ENCODE measurements at regions not wholly inside any gene's neighbourhood (a gene's known extent, or its start where the extent isn't known, plus 50 kb on each side); places are given as distances from the start of the nearest gene placed in this dataset.

DNA sequence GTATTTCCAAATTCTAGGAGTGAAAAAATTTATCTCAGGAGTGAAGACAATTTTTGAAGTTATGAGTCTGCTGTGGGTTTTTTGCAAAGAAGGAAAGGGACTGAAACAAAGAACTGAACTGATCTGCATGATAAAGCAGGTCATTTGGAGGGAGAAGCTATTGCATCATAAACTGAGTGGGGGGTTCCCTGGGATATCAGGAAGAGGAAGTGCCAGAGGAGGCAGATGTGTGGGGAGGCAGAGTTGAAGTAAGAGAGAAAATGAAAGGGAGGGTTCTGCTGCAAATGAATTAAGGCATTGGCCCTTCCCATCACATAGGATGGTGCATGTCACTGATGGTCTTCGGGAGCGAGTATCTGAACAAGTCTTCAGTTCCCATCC lies 379.2 kb downstream of the VPS13C start:
- DNase-seq = no peak

DNA sequence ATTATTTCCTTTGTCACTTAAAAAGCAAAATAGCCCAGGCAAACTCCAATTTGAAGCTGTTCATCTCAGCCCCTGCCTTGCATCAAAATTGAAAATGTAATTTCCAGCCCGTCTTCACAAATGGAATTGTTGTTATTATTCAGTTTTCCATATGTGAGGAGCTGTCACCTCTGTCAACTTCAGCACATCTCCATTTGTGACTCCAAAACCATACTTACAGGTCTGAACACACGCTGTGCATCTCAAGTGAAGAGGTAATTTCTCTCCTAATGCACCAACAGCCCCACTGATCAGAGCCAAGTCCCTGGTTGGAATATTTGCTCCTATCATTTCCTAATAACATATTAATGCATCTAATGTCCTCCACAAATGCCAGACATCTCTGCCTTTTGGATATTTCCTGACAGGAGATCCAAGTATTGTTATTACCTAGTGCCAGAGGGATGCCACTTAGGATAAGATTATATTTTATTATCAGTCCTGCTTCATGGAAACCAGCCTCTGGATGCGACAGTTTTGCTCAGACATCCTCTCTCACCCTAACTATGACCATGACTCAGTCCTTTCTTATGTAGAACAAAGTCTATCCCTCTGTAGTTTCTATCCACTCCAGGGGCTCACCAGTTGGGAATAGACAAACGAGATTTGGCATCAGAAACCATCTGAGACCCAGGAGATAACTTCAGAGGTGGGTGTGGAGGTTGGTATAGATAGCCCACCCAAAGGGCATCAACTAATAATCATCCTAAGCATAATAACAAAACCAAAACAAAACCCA lies 379.8 kb downstream of the VPS13C start:
- DNase-seq = no peak

DNA sequence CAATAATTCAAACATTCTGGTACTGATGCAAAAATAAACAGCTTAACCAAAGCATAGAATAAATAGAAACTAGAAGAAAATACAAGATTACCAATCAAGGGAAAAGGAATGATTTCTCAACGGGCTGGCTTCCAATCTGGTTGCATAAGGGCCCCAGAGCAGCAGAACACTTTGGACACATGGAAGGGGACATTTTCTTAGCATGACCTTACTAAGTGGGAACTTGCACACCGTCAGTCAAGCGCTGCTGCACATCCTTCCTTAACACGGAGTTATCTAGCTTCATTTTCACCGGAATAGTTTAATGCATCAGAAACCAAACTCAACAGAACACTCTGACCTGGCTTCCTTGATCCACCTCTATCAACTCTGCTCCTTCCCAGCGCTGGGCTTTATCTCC lies 388.5 kb downstream of the VPS13C start:
- DNase-seq = no peak

DNA sequence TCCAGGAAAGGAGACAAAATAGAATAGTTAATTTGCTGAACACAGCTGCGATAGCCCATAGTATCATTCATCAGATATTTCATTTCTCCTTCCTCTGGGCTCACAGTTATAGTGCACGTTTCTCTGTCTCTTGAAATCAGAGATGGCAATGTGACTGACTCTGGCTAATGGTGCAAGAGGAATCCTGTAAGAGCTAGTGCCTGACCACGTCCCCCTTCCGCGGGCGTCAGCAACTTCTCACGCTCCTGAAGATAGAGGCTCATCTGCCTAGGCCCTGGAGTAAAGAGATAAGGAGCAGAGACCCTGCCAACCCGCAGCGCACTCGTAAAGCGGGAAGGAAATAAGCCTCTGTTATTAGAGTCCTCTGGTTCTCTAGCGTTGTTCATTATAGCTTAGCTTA lies 391.8 kb downstream of the VPS13C start:
- no peak for DNase-seq

DNA sequence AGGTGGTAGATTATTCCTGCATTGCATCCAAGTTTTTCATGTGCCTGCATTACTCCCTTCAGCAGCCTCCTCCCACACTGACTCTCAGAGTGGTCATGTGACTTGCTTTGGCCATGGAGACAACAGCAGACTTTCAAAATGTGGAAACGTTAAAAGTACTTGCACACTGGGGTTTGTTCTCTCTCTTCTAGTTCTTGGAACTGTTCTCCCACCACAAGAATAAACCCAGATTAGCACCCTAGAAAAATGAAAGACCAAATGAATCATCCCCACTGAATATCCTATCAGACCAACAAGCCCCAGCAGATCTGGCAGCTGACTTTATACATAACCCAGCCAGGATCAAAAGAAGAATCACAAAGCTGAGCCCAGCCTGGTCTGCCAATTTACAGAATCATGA lies 398.5 kb downstream of the VPS13C start:
- no peak for DNase-seq

DNA sequence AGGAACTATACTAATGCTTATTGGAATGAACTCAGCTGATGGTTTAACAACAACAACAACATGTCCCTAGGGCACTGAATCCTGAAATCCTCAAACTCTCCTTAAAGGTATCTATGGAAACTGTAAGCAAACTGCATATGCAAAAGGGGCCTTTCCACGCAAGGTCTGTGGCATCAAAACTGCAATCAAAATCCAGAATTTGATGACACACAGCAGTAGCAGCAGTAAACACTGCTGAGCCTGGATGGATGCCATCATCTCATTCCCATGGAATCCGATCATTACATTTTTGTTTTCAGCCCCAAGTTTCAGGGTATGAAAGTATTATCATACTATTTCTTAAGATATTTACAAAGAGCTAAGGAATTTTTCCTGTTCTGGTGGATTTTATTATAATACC lies 399.7 kb downstream of the VPS13C start:
- no peak for DNase-seq

DNA sequence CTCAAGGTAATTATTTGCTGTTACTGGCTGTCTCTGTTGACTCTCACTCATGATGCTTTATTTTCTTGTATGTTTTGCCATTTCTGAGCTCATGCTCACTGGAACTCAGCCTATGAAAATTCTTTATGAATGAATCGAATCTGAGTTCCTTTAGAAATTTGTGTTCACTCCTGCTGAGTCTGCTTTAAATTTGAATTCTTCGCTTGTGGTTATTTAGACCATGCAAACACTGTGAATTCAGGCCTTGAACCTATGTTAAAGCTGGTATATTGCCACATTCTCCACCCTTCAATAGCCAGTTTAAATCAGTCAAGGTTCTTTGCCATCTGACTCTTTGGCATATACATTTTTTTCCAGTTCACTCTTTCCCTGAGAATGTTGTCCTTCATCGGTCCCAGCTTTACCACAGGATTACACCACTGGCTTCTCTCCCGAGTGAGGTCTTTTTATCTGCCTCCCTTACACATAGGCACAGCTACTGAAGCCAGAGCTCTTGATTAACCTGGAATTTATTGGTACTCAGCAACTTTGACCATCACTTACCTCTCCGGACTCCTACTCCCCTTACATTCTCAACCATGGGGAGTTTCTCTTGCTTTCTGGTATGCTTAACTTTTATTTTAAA lies 400.6 kb downstream of the VPS13C start:
- DNase-seq = no peak

DNA sequence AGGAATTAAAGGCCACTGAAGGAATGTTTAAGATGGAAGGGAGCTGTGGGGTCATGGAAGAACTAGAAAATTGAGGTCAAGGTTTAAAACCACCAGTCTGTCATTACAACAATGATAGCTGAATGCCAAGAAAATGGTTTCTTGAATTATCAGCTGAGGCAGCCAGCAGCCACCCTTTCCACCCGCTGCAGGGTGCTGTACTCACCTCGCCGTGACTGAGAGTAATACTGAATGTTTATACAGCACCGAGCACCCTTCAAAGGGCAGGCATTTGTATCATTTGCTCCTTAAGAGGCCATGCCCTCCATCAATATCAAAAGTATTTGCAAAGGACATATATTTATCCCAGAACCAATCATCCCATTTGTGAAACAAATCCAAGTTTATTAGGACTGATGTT lies 402.8 kb downstream of the VPS13C start:
- DNase-seq = no peak

DNA sequence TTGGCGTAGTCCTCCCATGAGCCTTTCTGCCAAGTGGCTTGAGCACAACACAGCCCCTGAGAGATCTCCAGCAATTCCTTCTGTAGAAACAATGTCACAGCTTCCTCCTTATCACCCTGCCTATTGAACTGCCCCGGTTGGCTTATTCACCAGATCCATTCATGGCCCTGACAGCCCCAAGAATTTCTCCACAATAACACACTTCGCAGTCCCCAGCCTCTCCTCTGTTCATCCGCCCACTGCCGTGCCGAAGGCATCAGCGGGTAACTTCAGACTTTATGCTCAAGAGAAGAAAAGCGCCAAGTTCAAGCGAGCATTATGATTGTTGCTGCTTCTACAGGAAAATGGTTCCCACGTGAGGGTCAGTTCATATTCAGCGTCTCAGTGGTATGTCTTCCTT lies 403.9 kb downstream of the VPS13C start:
- DNase-seq = no peak

DNA sequence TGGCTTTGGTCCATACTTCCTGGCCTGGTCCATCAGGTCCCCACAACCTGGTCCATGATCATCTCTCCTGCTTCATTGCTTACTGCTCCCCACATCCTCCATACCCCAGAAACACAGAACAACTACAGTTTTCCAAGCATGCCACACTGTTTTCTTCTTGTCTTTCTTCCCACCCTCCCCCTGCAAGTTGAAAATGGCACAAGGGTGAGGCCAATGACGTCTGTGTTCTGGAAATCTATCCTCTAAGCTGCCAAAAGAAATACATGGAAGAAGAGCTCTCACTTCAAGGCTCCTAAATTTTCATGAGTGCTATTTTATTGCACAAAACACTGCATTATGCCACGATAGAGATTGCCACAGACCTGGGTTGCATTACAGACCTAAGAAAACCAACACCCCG lies 404.4 kb downstream of the VPS13C start:
- no peak for DNase-seq

DNA sequence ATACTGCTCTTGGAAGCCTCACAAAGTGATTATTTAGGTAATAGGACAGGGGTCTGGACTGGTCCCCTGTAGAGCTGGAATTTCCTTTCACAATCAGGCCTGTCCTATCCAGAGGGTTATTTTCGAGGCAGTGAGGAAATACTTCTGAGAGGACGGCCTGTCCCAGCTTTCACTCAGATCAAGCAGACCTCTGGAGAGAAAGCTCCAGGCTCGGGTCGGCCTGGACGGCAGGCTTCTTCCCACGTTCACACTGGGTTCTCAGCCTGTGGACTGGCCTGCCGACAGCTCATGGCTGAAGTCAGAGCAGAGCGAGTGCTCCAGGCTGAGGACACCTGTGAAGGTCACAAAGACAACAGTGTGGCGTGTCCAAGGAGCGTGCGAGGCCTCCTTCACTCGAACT lies 405.3 kb downstream of the VPS13C start:
- no peak for DNase-seq

DNA sequence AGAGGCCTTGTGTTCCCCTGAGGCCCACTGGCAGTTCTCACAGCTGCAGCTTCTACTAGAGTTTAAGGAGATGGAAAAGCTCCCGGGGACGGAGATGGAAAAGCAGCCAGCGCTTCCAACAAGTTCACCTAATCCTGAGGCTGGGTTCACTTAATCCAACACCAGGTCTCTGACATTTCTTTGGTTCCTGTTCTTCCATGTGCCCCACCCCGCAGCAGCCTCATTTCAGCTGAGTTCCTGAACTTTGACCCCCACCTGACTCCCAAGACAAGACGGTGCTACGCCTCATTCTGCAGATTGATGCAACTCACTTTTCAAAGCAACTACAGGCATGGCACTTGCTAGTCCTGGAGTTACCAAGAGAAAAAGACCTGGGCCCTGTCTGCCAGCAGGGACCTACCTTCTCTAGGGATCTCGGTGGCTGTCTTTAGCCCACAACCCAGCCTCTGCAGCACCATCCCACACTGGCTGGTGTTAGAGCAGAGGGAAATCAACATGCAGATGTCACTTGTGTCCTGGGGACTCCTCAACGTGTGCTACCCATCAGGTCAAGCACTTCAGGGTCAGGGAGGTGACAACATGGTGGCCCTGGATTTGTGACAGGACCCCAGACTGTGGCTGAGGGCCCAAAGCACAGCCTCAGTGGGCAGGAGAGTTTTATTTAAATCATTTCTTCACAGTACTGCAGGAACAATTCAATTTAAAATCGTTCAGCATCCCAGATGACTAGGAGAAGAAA lies 406.1 kb downstream of the VPS13C start:
- no peak for DNase-seq

DNA sequence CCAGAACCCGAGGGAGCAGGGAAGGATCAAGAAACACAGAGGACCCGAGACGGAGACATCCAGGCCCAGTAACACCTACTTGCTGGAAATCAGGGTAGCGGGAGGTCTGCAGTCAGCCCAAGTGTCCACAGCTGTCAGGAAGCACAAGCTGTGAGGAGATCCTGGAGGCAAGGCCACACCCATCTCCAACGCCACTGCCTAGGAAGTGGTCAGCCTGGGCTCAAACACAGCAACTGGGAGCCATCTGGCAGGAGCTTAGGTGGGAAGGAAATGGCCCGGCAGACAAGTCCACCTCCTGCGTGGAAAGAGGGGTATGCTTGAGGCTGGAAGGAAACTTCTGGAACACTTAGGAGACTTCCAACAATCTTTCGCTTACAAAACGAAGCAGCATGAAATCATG lies 407.1 kb downstream of the VPS13C start:
- no peak for DNase-seq

DNA sequence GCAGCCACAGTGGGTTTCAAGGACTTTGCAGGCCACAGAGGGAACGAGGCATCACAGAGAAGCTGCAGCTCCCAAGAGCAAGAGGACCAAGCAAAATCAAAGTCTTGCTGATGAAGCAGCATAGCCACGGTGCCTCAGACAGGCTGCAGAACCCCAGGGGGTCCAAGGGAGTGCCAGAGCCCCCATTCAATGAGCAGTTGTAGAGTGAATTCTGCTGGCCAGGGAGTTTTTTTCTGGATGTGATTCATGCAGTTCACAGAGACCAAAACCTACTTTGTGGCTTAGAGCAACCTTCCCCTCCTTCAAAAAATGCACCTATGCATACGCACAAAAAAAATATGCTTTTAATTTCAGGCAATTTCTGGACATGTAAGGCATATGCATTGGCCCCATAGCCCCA lies 409.0 kb downstream of the VPS13C start:
- DNase-seq = no peak

DNA sequence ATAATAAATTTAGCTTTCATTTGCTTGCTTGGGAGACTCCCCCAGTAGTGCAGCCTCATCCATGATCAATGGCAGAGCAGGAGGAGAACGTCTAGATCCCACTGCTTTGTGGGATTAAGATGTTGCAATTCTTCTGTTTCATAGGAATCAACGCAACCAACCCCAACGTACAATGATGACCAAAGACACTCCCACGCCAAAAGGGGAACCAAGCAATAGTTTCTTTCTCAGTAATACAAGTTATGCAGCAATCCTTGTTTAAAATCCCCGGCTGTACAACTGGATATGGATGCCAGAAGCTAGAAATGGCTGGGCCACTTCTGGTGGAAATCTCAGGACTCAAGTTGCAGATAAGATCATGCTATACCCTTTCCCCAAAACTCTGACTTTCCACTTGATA lies 411.2 kb downstream of the VPS13C start:
- no peak for DNase-seq

DNA sequence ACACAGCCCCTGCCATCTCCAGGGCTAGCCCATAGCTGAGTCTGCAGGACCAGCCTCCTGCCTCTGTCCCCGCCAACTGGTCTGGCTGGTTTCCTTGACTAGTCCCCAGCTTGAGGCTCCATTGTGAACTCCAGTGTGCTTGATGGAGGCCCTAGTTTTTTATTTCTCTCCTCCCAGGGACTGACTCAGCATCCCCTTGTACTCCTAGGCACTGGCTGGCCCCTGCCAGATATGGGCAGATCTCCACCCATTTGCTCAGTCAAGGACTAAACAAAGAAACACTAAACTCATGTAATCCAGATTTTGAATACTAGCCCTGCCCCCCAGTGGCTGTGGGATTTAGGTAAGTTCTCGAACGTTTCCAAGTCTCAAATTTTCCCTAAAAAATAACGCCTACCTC lies 415.4 kb upstream of the RORA start:
- no peak for DNase-seq

DNA sequence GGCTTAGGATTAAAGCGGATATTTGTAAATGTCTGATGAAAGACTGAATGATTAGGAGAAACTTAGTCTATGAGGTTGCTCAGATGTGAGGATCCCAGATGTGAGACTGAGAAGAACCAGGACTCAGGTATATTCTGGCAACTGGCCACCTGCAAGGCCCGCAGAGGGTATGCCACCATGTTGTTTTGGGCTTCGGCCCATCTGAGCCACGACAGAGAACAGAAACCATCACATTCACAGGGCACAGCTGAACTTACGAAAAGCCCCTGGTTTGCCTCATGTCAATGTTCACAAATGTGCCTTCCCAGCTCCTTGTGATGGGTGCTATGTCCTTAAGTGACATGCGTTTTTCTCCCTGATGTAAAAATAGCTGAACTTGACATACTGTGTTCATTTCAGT lies 412.5 kb upstream of the RORA start:
- DNase-seq = no peak

DNA sequence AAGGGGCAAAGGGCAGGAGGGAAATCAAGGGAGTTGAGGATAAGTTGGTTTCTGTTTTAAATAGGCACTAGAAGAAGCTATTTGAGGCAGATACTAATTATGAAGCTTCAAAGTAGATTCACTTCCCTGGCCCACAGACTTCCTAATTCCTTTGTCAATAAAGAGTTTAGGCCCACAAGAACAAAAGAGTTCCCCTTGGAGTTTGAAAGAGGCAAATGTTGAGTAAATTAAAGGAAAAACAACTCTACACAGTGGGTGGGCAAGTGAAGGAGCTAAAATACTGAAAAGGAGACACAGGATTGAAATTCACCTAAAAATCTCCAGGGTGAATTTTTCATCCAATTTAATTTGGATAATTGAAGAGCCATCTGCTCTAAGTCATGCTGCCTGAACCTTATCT lies 411.7 kb upstream of the RORA start:
- DNase-seq = no peak

DNA sequence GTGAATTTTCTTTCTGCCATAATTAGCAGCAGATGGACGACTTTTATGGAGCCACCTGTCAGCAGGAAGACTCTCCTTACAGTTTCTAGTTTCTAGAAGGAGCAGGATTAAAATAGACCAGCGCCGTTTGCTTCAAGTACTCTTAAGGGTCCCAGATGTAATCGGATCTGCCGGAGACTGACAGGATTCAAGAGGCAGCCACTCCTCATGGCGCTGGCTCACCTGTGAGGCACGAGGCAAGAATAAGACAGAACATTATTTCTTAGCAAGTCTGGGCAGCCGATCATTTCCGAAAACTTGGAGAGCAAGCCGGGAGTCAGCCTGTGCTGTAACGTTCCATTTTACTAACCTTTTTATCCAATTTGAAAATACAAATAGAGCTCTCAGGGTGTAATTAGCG lies 410.4 kb upstream of the RORA start:
- no peak for DNase-seq

DNA sequence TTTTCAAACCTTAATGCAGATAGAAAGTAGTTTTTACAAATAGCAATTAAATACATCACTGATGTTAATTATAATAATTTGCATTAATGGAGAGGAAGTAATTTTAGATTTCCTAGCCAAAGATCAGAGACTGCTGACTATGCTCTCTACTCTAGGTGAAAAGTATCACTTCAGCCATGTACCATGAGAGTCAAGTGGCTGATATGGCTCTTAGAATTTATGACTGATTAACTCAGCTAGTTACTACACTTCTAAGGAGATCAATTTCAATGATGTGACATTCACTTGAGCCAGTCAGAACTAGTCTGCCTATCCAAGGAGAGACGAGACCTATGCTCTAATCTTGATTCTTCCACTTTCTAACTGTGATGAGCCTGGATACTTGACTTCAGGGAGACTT lies 405.7 kb upstream of the RORA start:
- DNase-seq = no peak

DNA sequence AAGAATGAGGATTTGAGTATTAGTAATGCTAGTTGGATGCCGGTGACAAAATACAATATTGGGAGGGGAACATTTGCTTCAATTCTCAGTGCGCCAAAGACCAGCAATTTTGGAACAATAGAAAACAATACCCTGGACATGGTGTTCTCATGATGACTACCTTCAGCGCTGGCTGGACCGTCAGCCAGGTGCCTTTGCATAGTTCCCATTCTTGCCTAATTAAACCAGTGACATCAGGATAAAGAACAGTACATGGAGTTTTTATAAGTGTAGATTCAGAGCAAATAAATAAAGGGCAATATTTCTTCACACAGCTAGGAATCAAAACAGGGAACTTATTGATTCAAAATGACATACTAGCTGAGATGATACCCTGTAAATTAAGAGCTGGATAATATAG lies 404.8 kb upstream of the RORA start:
- no peak for DNase-seq

DNA sequence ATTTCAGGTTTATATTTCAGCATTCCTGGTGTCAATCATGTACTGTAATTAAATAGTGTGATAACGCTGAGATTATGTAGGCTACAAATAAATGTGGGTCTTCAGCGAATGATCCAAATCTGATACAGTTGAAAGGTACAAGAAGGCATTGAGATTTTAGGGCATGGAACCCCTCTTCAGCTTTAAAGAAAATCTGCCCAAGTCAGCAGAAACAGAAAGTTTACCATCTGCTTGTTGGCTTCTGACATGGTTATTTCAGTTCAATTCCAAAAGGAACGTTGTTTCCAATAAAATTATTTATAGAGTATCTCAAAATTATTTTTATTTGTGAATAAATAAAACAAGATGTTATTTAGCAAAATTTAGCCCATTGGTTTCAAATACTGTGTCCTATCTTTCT lies 400.2 kb upstream of the RORA start:
- no peak for DNase-seq

DNA sequence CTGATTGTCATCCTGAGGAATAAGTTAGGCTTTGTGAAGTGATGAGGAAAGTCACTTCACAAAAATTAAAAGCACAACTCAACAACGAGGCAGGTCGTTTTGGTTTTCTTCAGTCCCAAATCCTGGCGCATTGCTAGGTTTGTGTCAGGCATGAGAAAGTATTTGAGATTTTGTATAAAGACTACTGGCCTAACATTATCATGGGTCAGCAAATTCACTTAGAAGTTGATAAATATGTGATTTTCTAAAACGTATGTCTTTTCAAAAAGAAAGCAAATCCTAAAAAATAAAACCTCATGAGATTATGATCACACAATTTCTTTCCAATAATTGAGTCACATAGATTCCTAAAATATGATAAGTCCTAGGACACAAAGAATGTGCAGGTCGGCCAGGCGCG lies 395.8 kb upstream of the RORA start:
- DNase-seq = no peak

DNA sequence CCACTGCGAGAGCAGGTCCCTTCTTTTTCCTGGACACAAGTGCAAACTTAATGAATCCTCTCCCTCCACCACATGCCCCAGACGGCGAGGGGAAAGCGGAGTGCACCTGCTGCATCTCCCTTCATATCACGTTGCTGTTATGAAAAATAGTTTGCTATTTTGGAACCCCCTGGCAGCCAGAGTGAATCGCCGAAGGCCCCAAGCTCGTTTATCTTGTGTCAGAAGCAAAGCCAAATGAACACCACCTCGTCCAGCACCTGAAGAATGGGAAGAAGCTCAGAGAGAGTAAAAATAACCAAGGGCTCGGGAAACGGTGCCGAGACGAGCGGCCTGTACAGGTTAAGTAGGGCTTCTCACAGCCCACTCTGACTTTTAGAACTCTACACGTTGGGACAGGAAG lies 394.6 kb upstream of the RORA start:
- no peak for DNase-seq
